SK-N-SH (cell line): ENCODE measurements at regions not wholly inside any gene's neighbourhood (a gene's known extent, or its start where the extent isn't known, plus 50 kb on each side); places are given as distances from the start of the nearest gene placed in this dataset.

Source experiments
- EP300 ChIP-seq, 2 experiments: IDR thresholded peaks; 2 replicates each; pipeline versions ENCODE4 v1.4.0 to v1.6.1; 2012; ENCODE audit warnings: borderline replicate concordance in 1 of 2, low read depth in 1 of 2, low read length in 1 of 2
- MXI1 ChIP-seq: IDR thresholded peaks from 2 replicates; pipeline ENCODE4 v1.6.1; 2012; ENCODE audit warnings: mild to moderate bottlenecking, low read depth, low read length, improper control_type of control experiment
- RAD21 ChIP-seq: IDR thresholded peaks from 2 replicates; pipeline ENCODE4 v1.6.1; 2012; ENCODE audit warnings: mild to moderate bottlenecking, low read length
- RCOR1 ChIP-seq: fragments of 150-350 bp; IDR thresholded peaks from 2 replicates; pipeline ENCODE4 v1.6.1; 2017; ENCODE audit warnings: antibody characterized with exemption, low read length
- SIN3A ChIP-seq: IDR thresholded peaks from 2 replicates; pipeline ENCODE4 v1.6.1; 2012; ENCODE audit warnings: low read depth, mild to moderate bottlenecking, low read length, moderate library complexity, borderline replicate concordance
- TAF1 ChIP-seq: IDR thresholded peaks from 2 replicates; pipeline ENCODE4 v1.6.1; 2012; ENCODE audit warnings: low read depth, mild to moderate bottlenecking, low read length, moderate library complexity, borderline replicate concordance
- TF ChIP-seq, protein P1 (sequence below): fragments of 200-600 bp; sonication (generic); IDR thresholded peaks from 2 replicates; pipeline ENCODE4 v1.6.1; 2017; ENCODE audit warnings: antibody characterized with exemption, mild to moderate bottlenecking, moderate library complexity
- TF ChIP-seq, protein P2 (sequence below): IDR thresholded peaks from 2 replicates; pipeline ENCODE4 v1.6.1; 2012; ENCODE audit warnings: mild to moderate bottlenecking, low read depth, low read length, moderate library complexity
- TF ChIP-seq, protein P3 (sequence below): fragments of 150-350 bp; IDR thresholded peaks from 2 replicates; pipeline ENCODE4 v1.6.1; 2017; ENCODE audit warnings: antibody characterized with exemption, low read length, low read depth, borderline replicate concordance

DNA sequence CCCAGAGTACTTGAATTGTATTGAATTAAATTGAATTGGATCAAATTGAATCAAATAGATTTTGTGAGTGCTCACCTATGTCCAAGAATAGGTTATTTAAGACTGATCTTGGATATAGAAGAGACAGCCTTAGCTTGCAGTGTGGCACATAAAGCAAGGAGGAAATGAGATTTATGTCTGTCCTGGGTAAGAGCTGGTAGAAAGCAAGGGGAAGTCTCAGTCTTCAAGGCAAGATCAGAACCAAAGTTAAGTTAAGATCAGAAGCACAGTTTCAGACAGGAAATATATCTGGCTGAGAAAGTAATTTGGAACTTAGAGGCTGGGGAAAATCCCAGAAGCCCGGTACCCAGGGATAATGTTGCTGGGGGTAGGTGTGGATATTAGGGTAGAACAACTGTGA lies 244.4 kb upstream of the ARPP21 start:
- TF ChIP-seq, protein P1, sequence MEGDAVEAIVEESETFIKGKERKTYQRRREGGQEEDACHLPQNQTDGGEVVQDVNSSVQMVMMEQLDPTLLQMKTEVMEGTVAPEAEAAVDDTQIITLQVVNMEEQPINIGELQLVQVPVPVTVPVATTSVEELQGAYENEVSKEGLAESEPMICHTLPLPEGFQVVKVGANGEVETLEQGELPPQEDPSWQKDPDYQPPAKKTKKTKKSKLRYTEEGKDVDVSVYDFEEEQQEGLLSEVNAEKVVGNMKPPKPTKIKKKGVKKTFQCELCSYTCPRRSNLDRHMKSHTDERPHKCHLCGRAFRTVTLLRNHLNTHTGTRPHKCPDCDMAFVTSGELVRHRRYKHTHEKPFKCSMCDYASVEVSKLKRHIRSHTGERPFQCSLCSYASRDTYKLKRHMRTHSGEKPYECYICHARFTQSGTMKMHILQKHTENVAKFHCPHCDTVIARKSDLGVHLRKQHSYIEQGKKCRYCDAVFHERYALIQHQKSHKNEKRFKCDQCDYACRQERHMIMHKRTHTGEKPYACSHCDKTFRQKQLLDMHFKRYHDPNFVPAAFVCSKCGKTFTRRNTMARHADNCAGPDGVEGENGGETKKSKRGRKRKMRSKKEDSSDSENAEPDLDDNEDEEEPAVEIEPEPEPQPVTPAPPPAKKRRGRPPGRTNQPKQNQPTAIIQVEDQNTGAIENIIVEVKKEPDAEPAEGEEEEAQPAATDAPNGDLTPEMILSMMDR = no peak
- no peak for TF ChIP-seq MXI1
- TF ChIP-seq, protein P2, sequence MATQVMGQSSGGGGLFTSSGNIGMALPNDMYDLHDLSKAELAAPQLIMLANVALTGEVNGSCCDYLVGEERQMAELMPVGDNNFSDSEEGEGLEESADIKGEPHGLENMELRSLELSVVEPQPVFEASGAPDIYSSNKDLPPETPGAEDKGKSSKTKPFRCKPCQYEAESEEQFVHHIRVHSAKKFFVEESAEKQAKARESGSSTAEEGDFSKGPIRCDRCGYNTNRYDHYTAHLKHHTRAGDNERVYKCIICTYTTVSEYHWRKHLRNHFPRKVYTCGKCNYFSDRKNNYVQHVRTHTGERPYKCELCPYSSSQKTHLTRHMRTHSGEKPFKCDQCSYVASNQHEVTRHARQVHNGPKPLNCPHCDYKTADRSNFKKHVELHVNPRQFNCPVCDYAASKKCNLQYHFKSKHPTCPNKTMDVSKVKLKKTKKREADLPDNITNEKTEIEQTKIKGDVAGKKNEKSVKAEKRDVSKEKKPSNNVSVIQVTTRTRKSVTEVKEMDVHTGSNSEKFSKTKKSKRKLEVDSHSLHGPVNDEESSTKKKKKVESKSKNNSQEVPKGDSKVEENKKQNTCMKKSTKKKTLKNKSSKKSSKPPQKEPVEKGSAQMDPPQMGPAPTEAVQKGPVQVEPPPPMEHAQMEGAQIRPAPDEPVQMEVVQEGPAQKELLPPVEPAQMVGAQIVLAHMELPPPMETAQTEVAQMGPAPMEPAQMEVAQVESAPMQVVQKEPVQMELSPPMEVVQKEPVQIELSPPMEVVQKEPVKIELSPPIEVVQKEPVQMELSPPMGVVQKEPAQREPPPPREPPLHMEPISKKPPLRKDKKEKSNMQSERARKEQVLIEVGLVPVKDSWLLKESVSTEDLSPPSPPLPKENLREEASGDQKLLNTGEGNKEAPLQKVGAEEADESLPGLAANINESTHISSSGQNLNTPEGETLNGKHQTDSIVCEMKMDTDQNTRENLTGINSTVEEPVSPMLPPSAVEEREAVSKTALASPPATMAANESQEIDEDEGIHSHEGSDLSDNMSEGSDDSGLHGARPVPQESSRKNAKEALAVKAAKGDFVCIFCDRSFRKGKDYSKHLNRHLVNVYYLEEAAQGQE = no peak
- TF ChIP-seq TAF1 = no peak
- no peak for TF ChIP-seq RAD21
- TF ChIP-seq, protein P3, sequence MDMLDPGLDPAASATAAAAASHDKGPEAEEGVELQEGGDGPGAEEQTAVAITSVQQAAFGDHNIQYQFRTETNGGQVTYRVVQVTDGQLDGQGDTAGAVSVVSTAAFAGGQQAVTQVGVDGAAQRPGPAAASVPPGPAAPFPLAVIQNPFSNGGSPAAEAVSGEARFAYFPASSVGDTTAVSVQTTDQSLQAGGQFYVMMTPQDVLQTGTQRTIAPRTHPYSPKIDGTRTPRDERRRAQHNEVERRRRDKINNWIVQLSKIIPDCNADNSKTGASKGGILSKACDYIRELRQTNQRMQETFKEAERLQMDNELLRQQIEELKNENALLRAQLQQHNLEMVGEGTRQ = no peak
- TF ChIP-seq RCOR1 = no peak
- no peak for TF ChIP-seq EP300 (IDR thresholded peaks at IDR 0.05; ENCODE audit: borderline replicate concordance in 1 of 2, low read depth in 1 of 2, low read length in 1 of 2)
- TF ChIP-seq SIN3A = no peak
